Neural cell (in vitro differentiated cells): ENCODE measurements at regions not wholly inside any gene's neighbourhood (a gene's known extent, or its start where the extent isn't known, plus 50 kb on each side); places are given as distances from the start of the nearest gene placed in this dataset.

Source experiments
- EZH2 ChIP-seq: fragments of 200-600, 300-800 bp; shearing (Covaris generic), sonication (generic); IDR thresholded peaks from 2 replicates; pipeline ENCODE4 v1.6.1; 2014; ENCODE audit warnings: antibody characterized with exemption, low read length, borderline replicate concordance, mild to moderate bottlenecking; ENCODE audit not compliant: insufficient read depth, poor library complexity, severe bottlenecking
- POLR2AphosphoS5 ChIP-seq: IDR thresholded peaks from 2 replicates; pipeline ENCODE4 v1.6.1; 2012
- RAD21 ChIP-seq: fragments of 450-650 bp; conservative IDR thresholded peaks from 2 replicates; pipeline ENCODE4 v1.6.1; 2014; ENCODE audit warnings: antibody characterized with exemption, mild to moderate bottlenecking, moderate library complexity
- TF ChIP-seq, protein P1 (sequence below): fragments of 450-650 bp; IDR thresholded peaks from 2 replicates; pipeline ENCODE4 v1.5.1; 2014; ENCODE audit warnings: antibody characterized with exemption, mild to moderate bottlenecking, moderate library complexity; ENCODE audit not compliant: poor library complexity, severe bottlenecking

GRCh38 chrX:124275182-124275894, 57.1 kb upstream of the TEX13D start:
- TF ChIP-seq, protein P1, sequence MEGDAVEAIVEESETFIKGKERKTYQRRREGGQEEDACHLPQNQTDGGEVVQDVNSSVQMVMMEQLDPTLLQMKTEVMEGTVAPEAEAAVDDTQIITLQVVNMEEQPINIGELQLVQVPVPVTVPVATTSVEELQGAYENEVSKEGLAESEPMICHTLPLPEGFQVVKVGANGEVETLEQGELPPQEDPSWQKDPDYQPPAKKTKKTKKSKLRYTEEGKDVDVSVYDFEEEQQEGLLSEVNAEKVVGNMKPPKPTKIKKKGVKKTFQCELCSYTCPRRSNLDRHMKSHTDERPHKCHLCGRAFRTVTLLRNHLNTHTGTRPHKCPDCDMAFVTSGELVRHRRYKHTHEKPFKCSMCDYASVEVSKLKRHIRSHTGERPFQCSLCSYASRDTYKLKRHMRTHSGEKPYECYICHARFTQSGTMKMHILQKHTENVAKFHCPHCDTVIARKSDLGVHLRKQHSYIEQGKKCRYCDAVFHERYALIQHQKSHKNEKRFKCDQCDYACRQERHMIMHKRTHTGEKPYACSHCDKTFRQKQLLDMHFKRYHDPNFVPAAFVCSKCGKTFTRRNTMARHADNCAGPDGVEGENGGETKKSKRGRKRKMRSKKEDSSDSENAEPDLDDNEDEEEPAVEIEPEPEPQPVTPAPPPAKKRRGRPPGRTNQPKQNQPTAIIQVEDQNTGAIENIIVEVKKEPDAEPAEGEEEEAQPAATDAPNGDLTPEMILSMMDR: no peak
- TF ChIP-seq POLR2AphosphoS5 (no peak), EZH2 (no peak), RAD21 (no peak)
